Breast epithelium (tissue), 4 donors: ENCODE measurements at regions not wholly inside any gene's neighbourhood (a gene's known extent, or its start where the extent isn't known, plus 50 kb on each side); places are given as distances from the start of the nearest gene placed in this dataset.

Experiments used
- DNase-seq, 2 donors: peaks; one replicate each; pipeline ENCODE4 v3.0.0-alpha.2; 2019; ENCODE audit warnings: low spot score in 2 of 2
- H3K27ac ChIP-seq, 2 donors: fragments of 200-600 bp; sonication (generic) in 1 of 2; one replicate each; pipeline ENCODE4 v1.5.1; 2016 to 2019; ENCODE audit warnings: mild to moderate bottlenecking in 1 of 2
- H3K27me3 ChIP-seq, 2 donors: fragments of 200-600 bp; sonication (generic) in 1 of 2; one replicate each; pipeline versions ENCODE4 v1.5.1 to v1.6.0; 2017 to 2019; ENCODE audit warnings: control low read depth in 1 of 2, mild to moderate bottlenecking in 1 of 2
- H3K36me3 ChIP-seq: fragments of 200-600 bp; one replicate; pipeline ENCODE4 v1.5.1; 2019
- H3K4me1 ChIP-seq, 2 donors: fragments of 200-600 bp; sonication (generic); one replicate each; pipeline ENCODE4 v1.5.1; 2016 to 2019; ENCODE audit warnings: control low read depth in 1 of 2
- H3K4me3 ChIP-seq, 3 donors: fragments of 200-600 bp; sonication (generic); 1 replicate in 2 of 3; 2 replicates in 1 of 3; pipeline ENCODE4 v1.5.1; 2016 to 2019; ENCODE audit warnings: mild to moderate bottlenecking in 3 of 3, moderate library complexity in 2 of 3
- H3K9me3 ChIP-seq, 2 donors: fragments of 200-600 bp; sonication (generic) in 1 of 2; one replicate each; pipeline ENCODE4 v1.5.1; 2016 to 2019; ENCODE audit warnings: control low read depth in 1 of 2
- POLR2A ChIP-seq: fragments of 450-650 bp; IDR thresholded peaks from one replicate; pipeline ENCODE4 v1.6.1; 2016; ENCODE audit warnings: antibody characterized with exemption, mild to moderate bottlenecking, moderate library complexity
- POLR2AphosphoS5 ChIP-seq, 3 donors: sonication (generic); formaldehyde crosslinking; IDR thresholded peaks; one replicate each; pipeline ENCODE4 v1.6.1; 2017; ENCODE audit warnings: antibody characterized with exemption in 3 of 3
- intact Hi-C: fragments of 100-400 bp; cut with DNase I; formaldehyde crosslinking; loops from one replicate; pipeline ENCODE4 v1.15.1; 2023; ENCODE audit warnings: low total_unique reads
- TF ChIP-seq, protein P1 (sequence below), 3 donors: fragments of 450-650 bp; IDR thresholded peaks; one replicate each; pipeline ENCODE4 v1.5.1; 2016 to 2017; ENCODE audit warnings: antibody characterized with exemption in 3 of 3, mild to moderate bottlenecking in 3 of 3, moderate library complexity in 3 of 3

DNA sequence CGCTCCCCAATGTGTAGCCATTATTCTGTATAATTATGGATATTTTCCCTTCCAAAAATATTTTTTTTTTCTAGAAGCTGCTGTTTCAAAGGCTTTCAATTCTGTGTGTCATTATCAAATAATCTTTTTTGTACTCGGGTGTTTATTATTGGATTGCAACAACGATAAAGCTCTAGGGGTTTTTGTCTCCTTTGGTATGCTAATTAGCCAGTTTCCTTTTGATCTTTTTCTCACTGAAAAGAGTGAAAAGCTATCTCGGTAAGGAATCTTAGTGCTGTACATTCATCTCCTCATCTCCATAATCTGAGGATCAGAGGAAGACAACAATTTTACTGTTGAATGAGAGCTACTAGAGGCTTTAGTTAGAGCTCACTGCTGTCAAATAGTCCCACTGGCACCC lies 136.6 kb downstream of the OLFM4 start:
- Histone ChIP-seq H3K4me3 (no peak overlapping the region), H3K4me1 (no peaks in the 10 kb centered on the region), H3K36me3 (no peaks in the 10 kb centered on the region), H3K27ac (no peak overlapping the region), H3K27me3 (peaks cover 0 to 10% of the 10 kb centered on the region in 2 donors), H3K9me3 (no peaks in the 10 kb centered on the region)
- intact Hi-C loops, result no loop called here
- TF ChIP-seq POLR2A (no peak), POLR2AphosphoS5 (IDR thresholded peaks at IDR 0.05) (no peak)
- TF ChIP-seq, protein P1, sequence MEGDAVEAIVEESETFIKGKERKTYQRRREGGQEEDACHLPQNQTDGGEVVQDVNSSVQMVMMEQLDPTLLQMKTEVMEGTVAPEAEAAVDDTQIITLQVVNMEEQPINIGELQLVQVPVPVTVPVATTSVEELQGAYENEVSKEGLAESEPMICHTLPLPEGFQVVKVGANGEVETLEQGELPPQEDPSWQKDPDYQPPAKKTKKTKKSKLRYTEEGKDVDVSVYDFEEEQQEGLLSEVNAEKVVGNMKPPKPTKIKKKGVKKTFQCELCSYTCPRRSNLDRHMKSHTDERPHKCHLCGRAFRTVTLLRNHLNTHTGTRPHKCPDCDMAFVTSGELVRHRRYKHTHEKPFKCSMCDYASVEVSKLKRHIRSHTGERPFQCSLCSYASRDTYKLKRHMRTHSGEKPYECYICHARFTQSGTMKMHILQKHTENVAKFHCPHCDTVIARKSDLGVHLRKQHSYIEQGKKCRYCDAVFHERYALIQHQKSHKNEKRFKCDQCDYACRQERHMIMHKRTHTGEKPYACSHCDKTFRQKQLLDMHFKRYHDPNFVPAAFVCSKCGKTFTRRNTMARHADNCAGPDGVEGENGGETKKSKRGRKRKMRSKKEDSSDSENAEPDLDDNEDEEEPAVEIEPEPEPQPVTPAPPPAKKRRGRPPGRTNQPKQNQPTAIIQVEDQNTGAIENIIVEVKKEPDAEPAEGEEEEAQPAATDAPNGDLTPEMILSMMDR (IDR thresholded peaks at IDR 0.05), result no peak
- DNase-seq, result no peak

DNA sequence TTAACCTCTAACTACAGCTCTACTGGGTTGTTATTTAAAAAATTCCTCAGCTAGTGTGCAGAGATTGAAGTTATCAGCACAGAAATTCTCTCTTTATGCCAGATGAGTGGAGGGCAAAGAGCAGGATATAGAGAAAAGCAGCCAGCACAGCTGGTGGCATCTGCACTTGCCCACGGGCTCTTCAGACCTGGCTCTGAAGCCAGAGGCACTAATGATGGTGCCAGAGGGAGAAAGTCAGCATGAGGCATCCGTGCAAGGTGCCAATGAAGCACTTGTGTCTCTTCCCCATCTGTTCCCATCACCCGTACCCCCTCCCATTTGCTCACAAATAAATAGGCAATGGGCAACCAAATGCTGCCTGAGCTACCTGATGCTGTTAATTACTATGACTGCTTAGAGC lies 138.9 kb downstream of the OLFM4 start:
- H3K27ac ChIP-seq, result no peak overlapping the region
- peaks cover 0 to 10% of the 10 kb centered on the region in 2 donors for H3K27me3 ChIP-seq
- intact Hi-C loops, result no loop called here
- no peaks in the 10 kb centered on the region for H3K4me1 ChIP-seq
- no peaks in the 10 kb centered on the region for H3K9me3 ChIP-seq
- TF ChIP-seq POLR2A, result no peak
- TF ChIP-seq POLR2AphosphoS5 (IDR thresholded peaks at IDR 0.05), result no peak
- TF ChIP-seq, protein P1 (IDR thresholded peaks at IDR 0.05), result no peak
- H3K36me3 ChIP-seq, result no peaks in the 10 kb centered on the region
- no peak overlapping the region for H3K4me3 ChIP-seq
- no peak for DNase-seq

DNA sequence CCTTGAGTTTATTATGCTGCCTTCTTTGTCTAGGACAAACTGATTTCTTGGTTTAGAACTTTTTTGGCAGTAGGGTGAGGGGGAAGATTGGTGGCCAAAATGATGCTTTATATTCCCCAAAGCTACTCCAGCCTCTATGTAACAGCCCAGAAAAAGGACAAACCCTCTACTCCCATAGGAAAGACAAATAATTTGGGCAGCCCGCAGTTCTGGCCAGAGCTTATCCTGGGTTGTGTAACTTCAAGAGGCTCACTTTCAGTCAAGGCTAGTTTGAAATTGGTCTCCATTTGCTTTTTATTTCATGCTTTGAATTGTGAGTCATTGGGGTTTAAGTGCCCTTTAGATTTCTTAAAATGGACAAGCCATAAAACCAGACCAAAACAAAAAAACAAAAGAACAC lies 142.3 kb downstream of the OLFM4 start:
- Histone ChIP-seq H3K36me3 (no peaks in the 10 kb centered on the region), H3K4me3 (no peak overlapping the region), H3K27me3 (peaks cover 0 to 10% of the 10 kb centered on the region in 2 donors), H3K4me1 (no peaks in the 10 kb centered on the region), H3K27ac (no peak overlapping the region), H3K9me3 (no peaks in the 10 kb centered on the region)
- intact Hi-C loops, result no loop called here
- TF ChIP-seq, protein P1 (IDR thresholded peaks at IDR 0.05), result no peak
- TF ChIP-seq POLR2AphosphoS5 (IDR thresholded peaks at IDR 0.05) (no peak), POLR2A (no peak)
- no peak for DNase-seq

DNA sequence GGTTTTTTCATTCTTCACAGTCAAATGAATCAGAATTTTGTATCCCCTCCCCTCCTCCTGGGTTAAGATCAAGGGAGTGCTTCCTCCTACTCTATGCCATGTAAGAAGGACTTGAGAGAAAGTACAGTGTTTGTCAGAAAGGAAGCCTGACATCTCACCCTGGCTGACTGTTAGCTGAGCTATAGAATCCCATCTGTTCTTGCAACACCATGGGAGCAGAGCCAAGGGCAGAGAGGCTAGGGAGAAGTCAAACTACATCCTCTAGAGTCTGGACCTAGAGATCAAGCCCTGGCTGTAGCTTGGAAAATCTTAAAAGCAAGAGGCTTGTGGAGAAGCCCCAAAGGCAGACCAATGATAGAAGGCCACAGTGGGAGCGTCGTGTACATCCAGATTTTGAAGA lies 145.9 kb downstream of the OLFM4 start:
- H3K4me3 ChIP-seq, result no peak overlapping the region
- no peaks in the 10 kb centered on the region for H3K4me1 ChIP-seq
- TF ChIP-seq, protein P1 (IDR thresholded peaks at IDR 0.05), result no peak
- TF ChIP-seq POLR2AphosphoS5 (IDR thresholded peaks at IDR 0.05), result no peak
- no peak for TF ChIP-seq POLR2A
- no peak overlapping the region for H3K27ac ChIP-seq
- no peaks in the 10 kb centered on the region for H3K36me3 ChIP-seq
- H3K9me3 ChIP-seq, result no peaks in the 10 kb centered on the region
- H3K27me3 ChIP-seq, result no peaks in the 10 kb centered on the region
- intact Hi-C loops, result no loop called here
- DNase-seq, result no peak

DNA sequence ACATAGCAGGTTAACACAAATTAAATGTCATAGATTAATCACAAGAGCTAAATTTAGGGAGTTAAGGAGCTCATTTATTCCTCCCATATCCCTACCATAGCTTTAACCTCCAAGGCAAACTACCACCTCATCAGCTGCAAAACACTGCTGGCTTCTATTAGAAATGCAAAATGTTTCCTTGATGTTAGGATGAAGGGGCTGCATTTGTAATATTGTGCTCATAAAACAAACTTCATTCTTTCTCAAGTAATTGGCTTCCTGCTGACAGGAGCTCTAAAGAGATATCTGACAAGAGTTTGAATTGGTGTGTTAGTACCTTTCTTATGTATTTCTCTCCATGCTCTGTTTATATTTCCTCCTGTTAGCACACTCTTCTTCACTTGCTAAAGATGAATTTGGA lies 152.1 kb downstream of the OLFM4 start:
- no peak for TF ChIP-seq POLR2A
- TF ChIP-seq, protein P1 (IDR thresholded peaks at IDR 0.05), result no peak
- TF ChIP-seq POLR2AphosphoS5 (IDR thresholded peaks at IDR 0.05), result no peak
- Histone ChIP-seq H3K4me1 (no peaks in the 10 kb centered on the region), H3K9me3 (no peaks in the 10 kb centered on the region), H3K36me3 (no peaks in the 10 kb centered on the region), H3K4me3 (no peak overlapping the region), H3K27ac (no peak overlapping the region), H3K27me3 (no peaks in the 10 kb centered on the region)
- DNase-seq, result no peak
- intact Hi-C loops, result no loop called here
